Keratinocyte (primary cell): ENCODE measurements at regions not wholly inside any gene's neighbourhood (a gene's known extent, or its start where the extent isn't known, plus 50 kb on each side); places are given as distances from the start of the nearest gene placed in this dataset.
A peak's percentile ranks its signal among the peaks of the same experiment; 100 is the strongest.

Source experiments
- DNase-seq: peaks from one replicate; pipeline ENCODE4 v3.0.0-alpha.2; 2011; ENCODE audit warnings: low read depth, missing footprints, low spot score
- FAIRE-seq: peaks from 2 replicates; lab custom pipeline; 2011; peaks lifted over from hg19 to GRCh38; lab: Jason Lieb, UNC
- H2AFZ ChIP-seq: 2 replicates; pipeline ENCODE4 v1.6.0; 2012; ENCODE audit warnings: low read length, control low read depth, inconsistent platforms; ENCODE audit not compliant: control insufficient read depth
- H3K27ac ChIP-seq: 2 replicates; pipeline ENCODE4 v1.5.1; 2011; ENCODE audit warnings: low read length; ENCODE audit not compliant: control insufficient read depth, insufficient read depth
- H3K27me3 ChIP-seq: 3 replicates; pipeline ENCODE4 v1.6.0; 2011; ENCODE audit warnings: low read length; ENCODE audit not compliant: control insufficient read depth, insufficient read depth; ENCODE audit errors: extremely low read depth
- H3K36me3 ChIP-seq, 2 experiments: 2 replicates in 1 of 2; 3 replicates in 1 of 2; pipeline ENCODE4 v1.5.1; 2011; ENCODE audit warnings: low read length in 2 of 2, mild to moderate bottlenecking in 1 of 2; ENCODE audit not compliant: control insufficient read depth in 2 of 2, insufficient read depth in 2 of 2; ENCODE audit errors: extremely low read depth in 1 of 2
- H3K4me1 ChIP-seq: 3 replicates; pipeline ENCODE4 v1.5.1; 2011; ENCODE audit warnings: low read length; ENCODE audit not compliant: control insufficient read depth, insufficient read depth; ENCODE audit errors: extremely low read depth
- H3K4me2 ChIP-seq: 3 replicates; pipeline ENCODE4 v1.6.0; 2011; ENCODE audit warnings: low read depth, low read length; ENCODE audit not compliant: control insufficient read depth, insufficient read depth; ENCODE audit errors: extremely low read depth
- H3K4me3 ChIP-seq, 3 experiments: fragments of 200-600 bp in 1 of 3; sonication (generic) in 1 of 3; 2 replicates in 2 of 3; 3 replicates in 1 of 3; pipeline ENCODE4 v1.5.1; 2011 to 2016; ENCODE audit warnings: low read length in 3 of 3, mild to moderate bottlenecking in 3 of 3, control low read depth in 2 of 3, inconsistent platforms in 1 of 3, low read depth in 1 of 3, mixed read lengths in 1 of 3, mixed run types in 1 of 3, moderate library complexity in 1 of 3; ENCODE audit not compliant: control insufficient read depth in 2 of 3, insufficient read depth in 2 of 3; ENCODE audit errors: extremely low read depth in 1 of 3
- H3K79me2 ChIP-seq: 2 replicates; pipeline ENCODE4 v1.6.0; 2012; ENCODE audit warnings: low read length; ENCODE audit not compliant: control insufficient read depth, insufficient read depth
- H3K9ac ChIP-seq: 3 replicates; pipeline ENCODE4 v1.6.0; 2011; ENCODE audit warnings: low read length; ENCODE audit not compliant: control insufficient read depth, insufficient read depth; ENCODE audit errors: extremely low read depth
- H3K9me1 ChIP-seq: 3 replicates; pipeline ENCODE4 v1.6.0; 2011; ENCODE audit warnings: low read length; ENCODE audit not compliant: control insufficient read depth, insufficient read depth; ENCODE audit errors: extremely low read depth
- H3K9me3 ChIP-seq: 2 replicates; pipeline ENCODE4 v1.5.1; 2012; ENCODE audit warnings: low read depth, low read length; ENCODE audit not compliant: control insufficient read depth
- H4K20me1 ChIP-seq: 3 replicates; pipeline ENCODE4 v1.6.0; 2011; ENCODE audit warnings: low read length; ENCODE audit not compliant: control insufficient read depth, insufficient read depth; ENCODE audit errors: extremely low read depth
- CTCF ChIP-seq, 3 experiments: IDR thresholded peaks in 1 of 3; conservative IDR thresholded peaks in 1 of 3; optimal IDR thresholded peaks in 1 of 3; 2 replicates in 2 of 3; 3 replicates in 1 of 3; pipeline versions ENCODE3 to v1.5.1; 2011; ENCODE audit warnings: low read length in 3 of 3, mild to moderate bottlenecking in 3 of 3, moderate library complexity in 2 of 3, control low read depth in 1 of 3, inconsistent platforms in 1 of 3; ENCODE audit not compliant: insufficient read depth in 2 of 3; ENCODE audit errors: extremely low read depth in 1 of 3
- EZH2 ChIP-seq: IDR thresholded peaks from one replicate; pipeline ENCODE4 v1.6.1; 2012; ENCODE audit warnings: inconsistent platforms, mild to moderate bottlenecking, low read length, moderate library complexity
- dilution Hi-C: fragments of 300-500 bp; cut with MboI; formaldehyde crosslinking; loops from one replicate; pipeline ENCODE4 v1.7.0; 2020; ENCODE audit warnings: low sequenced_read_pairs; ENCODE audit not compliant: extremely low pct_ligation_motif_present

- H3K9me1 ChIP-seq = no peaks in the 10 kb centered on the region
- H3K27ac ChIP-seq = no peak overlapping the region
- H3K36me3 ChIP-seq = no peaks in the 10 kb centered on the region
- H4K20me1 ChIP-seq = no peaks in the 10 kb centered on the region
- dilution Hi-C loops = no loop called here
- peak overlapping the region; percentile 28 for H3K4me2 ChIP-seq
- H2AFZ ChIP-seq = peak overlapping the region; percentile 79
- no peak overlapping the region for H3K4me3 ChIP-seq
- TF ChIP-seq EZH2 (no peak), CTCF (optimal IDR thresholded peaks at IDR 0.05 in 1 of 3, IDR thresholded peaks at IDR 0.05 in 1 of 3, conservative IDR thresholded peaks at IDR 0.05 in 1 of 3; ENCODE audit: extremely low read depth in 1 of 3, insufficient read depth in 2 of 3, low read length in 3 of 3) (no peak)
- H3K79me2 ChIP-seq = no peaks in the 10 kb centered on the region
- DNase-seq (no peak), FAIRE-seq (no peak)
- no peaks in the 10 kb centered on the region for H3K4me1 ChIP-seq
- no peaks in the 10 kb centered on the region for H3K9me3 ChIP-seq
- H3K9ac ChIP-seq = no peak overlapping the region
- H3K27me3 ChIP-seq = no peaks in the 10 kb centered on the region
Observed at GRCh38 chr20:55740076-55740475, 265.2 kb downstream of the CBLN4 start.

- FAIRE-seq (no peak), DNase-seq (no peak)
- dilution Hi-C loops = no loop called here
- Histone ChIP-seq H4K20me1 (no peaks in the 10 kb centered on the region), H3K79me2 (no peaks in the 10 kb centered on the region), H3K9me1 (no peaks in the 10 kb centered on the region), H3K27ac (no peak overlapping the region), H3K9me3 (no peaks in the 10 kb centered on the region), H3K9ac (no peak overlapping the region), H3K4me1 (no peaks in the 10 kb centered on the region), H3K4me3 (no peak overlapping the region), H3K4me2 (no peak overlapping the region), H2AFZ (no peak overlapping the region), H3K36me3 (no peaks in the 10 kb centered on the region), H3K27me3 (no peaks in the 10 kb centered on the region)
- no peak for TF ChIP-seq CTCF (optimal IDR thresholded peaks at IDR 0.05 in 1 of 3, IDR thresholded peaks at IDR 0.05 in 1 of 3, conservative IDR thresholded peaks at IDR 0.05 in 1 of 3; ENCODE audit: extremely low read depth in 1 of 3, insufficient read depth in 2 of 3, low read length in 3 of 3)
- no peak for TF ChIP-seq EZH2
Observed at GRCh38 chr20:55730321-55730720, 275.0 kb downstream of the CBLN4 start.
